NT2/D1 (cell line): ENCODE measurements at regions not wholly inside any gene's neighbourhood (a gene's known extent, or its start where the extent isn't known, plus 50 kb on each side); places are given as distances from the start of the nearest gene placed in this dataset.
"Not testable (repeated sequence)": the region's sequence is repeated elsewhere in the genome, so short reads cannot be mapped to it uniquely, and the experiment has no call there.

Experiments
- DNase-seq: peaks from one replicate; pipeline ENCODE4 v3.0.0-alpha.2; 2011; ENCODE audit warnings: low read depth, low spot score
- H3K27me3 ChIP-seq: 2 replicates; pipeline ENCODE4 v1.6.0; 2011; ENCODE audit warnings: mild to moderate bottlenecking; ENCODE audit not compliant: insufficient read length, insufficient read depth
- H3K36me3 ChIP-seq: 2 replicates; pipeline ENCODE4 v1.6.1; 2011; ENCODE audit warnings: mild to moderate bottlenecking, low read length, mixed read lengths; ENCODE audit not compliant: insufficient read depth, insufficient read length
- H3K4me1 ChIP-seq: 2 replicates; pipeline ENCODE4 v1.5.1; 2011; ENCODE audit not compliant: insufficient read depth, insufficient read length
- H3K4me3 ChIP-seq: 2 replicates; pipeline ENCODE4 v1.5.1; 2011; ENCODE audit warnings: low read depth; ENCODE audit not compliant: insufficient read length
- H3K9ac ChIP-seq: 2 replicates; pipeline ENCODE4 v1.6.0; 2011; ENCODE audit warnings: low read depth; ENCODE audit not compliant: insufficient read length
- H3K9me3 ChIP-seq: 2 replicates; pipeline ENCODE4 v1.5.1; 2011; ENCODE audit warnings: mild to moderate bottlenecking, low read length; ENCODE audit not compliant: insufficient read depth
- SUZ12 ChIP-seq: IDR thresholded peaks from 2 replicates; pipeline ENCODE4 v1.6.1; 2011; ENCODE audit not compliant: insufficient read length, insufficient read depth; ENCODE audit errors: extremely low read depth
- YY1 ChIP-seq: IDR thresholded peaks from 2 replicates; pipeline ENCODE4 v1.6.1; 2011; ENCODE audit not compliant: insufficient read length, insufficient read depth
- ZNF274 ChIP-seq: IDR thresholded peaks from 2 replicates; pipeline ENCODE4 v1.6.1; 2011; ENCODE audit warnings: mild to moderate bottlenecking, low read depth, low read length

DNA sequence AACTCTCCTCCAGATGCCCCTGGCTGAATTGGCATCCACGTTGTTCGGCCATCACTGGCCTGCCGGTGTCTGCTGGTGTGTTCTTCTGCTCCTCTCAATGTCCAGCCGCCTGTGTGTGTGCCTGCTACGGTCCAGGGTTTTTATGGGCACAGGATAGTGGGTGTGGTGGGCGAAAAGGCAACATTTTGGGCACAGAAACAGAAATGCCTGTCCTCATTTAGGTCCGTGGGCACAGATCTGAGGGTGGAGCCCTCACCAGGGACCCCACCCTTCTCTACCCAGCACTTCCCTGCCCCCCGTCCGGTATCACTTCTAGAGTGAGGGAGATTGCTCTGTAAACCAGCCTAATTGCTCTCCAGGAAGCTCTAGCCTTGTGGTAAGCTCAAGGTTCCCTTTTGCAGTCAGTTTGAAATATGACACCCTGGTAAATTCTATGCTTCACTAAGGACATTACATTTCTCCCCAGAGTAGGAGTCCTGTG lies 410.1 kb downstream of the MAT2B start:
- no peaks in the 10 kb centered on the region for H3K36me3 ChIP-seq
- no peaks in the 10 kb centered on the region for H3K27me3 ChIP-seq
- H3K9me3 ChIP-seq: peaks cover 6% of the 10 kb centered on the region; the same call in 1 of the 2 replicates
- no peak overlapping the region for H3K9ac ChIP-seq
- no peaks in the 10 kb centered on the region for H3K4me1 ChIP-seq
- DNase-seq: no peak
- H3K4me3 ChIP-seq: no peak overlapping the region
- TF ChIP-seq YY1: no peak
- no peak for TF ChIP-seq SUZ12

DNA sequence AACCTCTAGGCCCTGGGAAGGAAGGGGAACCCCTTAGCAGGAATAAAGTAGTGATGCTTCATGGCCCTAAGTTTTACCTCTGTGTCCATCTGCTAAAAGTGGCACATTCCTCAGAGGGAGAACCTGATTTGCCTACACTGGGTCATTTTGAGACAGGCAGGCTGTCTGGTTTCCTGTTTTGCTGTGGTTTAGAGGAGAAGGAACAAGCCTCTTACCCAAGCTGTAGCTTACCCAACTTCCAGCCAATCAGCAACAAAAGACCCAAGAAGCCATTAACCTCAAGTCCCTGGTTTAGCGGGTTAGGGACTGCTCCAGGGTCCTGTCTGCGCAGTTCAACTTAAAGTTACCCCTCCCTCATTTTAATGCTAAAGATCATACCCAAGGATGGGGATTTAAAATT lies 411.0 kb downstream of the MAT2B start:
- no peaks in the 10 kb centered on the region for H3K4me1 ChIP-seq
- peaks cover 8% of the 10 kb centered on the region; the same call in 1 of the 2 replicates for H3K9me3 ChIP-seq
- H3K4me3 ChIP-seq: no peak overlapping the region
- no peak for DNase-seq
- TF ChIP-seq SUZ12: no peak
- H3K27me3 ChIP-seq: no peaks in the 10 kb centered on the region
- no peaks in the 10 kb centered on the region for H3K36me3 ChIP-seq
- H3K9ac ChIP-seq: no peak overlapping the region

DNA sequence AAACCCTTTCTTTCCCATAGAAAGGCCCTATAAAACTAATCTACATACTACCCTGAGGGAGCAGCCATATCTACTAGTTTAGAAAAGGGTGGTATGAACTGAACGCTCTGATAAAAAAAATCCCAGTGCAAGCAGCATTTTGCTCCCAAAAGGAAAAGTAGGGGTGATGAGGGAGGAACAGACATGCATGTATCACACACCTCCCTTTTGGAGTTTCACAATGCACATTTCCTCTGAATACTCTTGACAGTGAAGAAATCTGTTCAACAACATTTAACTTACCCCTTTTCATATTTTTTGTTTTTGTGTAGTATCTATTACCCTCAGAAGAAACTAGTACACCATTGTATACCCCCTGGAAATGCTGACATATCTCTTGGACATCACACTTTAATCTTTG lies 411.4 kb downstream of the MAT2B start:
- Histone ChIP-seq H3K4me1 (no peaks in the 10 kb centered on the region), H3K36me3 (no peaks in the 10 kb centered on the region), H3K27me3 (no peaks in the 10 kb centered on the region), H3K4me3 (no peak overlapping the region), H3K9me3 (peaks cover 8% of the 10 kb centered on the region; the same call in 1 of the 2 replicates), H3K9ac (no peak overlapping the region)
- TF ChIP-seq SUZ12 (no peak), YY1 (no peak)
- no peak for DNase-seq

- DNase-seq: no peak
- H3K4me1 ChIP-seq: no peaks in the 10 kb centered on the region
- TF ChIP-seq YY1: no peak
- no peak for TF ChIP-seq SUZ12
- TF ChIP-seq ZNF274: no peak
- peaks cover 8% of the 10 kb centered on the region; the same call in 1 of the 2 replicates for H3K9me3 ChIP-seq
- no peaks in the 10 kb centered on the region for H3K27me3 ChIP-seq
- no peak overlapping the region for H3K9ac ChIP-seq
- H3K36me3 ChIP-seq: no peaks in the 10 kb centered on the region
- no peak overlapping the region for H3K4me3 ChIP-seq
Measured at GRCh38 chr5:163917747-163918146, 412.3 kb downstream of the MAT2B start.

- H3K27me3 ChIP-seq, H3K9me3 ChIP-seq, H3K4me1 ChIP-seq, H3K36me3 ChIP-seq, H3K4me3 ChIP-seq, H3K9ac ChIP-seq, DNase-seq: not testable (repeated sequence)
Measured at GRCh38 chr5:163934990-163935389, 429.6 kb downstream of the MAT2B start.

DNA sequence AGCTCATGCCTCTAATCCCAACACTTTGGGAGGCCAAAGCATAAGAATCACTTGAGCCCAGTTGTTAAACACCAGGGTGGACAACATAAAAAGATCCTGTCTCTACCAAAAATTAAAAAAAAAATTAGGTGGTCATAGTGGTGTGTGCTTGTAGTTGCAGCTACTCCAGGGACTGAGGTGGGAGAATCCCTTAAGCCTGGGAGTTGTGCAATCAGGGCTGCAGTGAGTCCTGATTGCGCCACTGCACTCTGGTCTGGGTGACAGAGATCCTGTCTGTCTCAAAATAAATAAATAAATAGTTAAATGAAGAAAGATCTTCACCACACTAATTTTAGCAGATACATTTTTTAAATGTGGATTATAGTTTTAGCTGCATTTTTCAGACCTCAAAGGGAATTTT lies 433.2 kb downstream of the MAT2B start:
- Histone ChIP-seq H3K27me3 (no peaks in the 10 kb centered on the region), H3K9ac (no peak overlapping the region), H3K36me3 (no peaks in the 10 kb centered on the region), H3K4me3 (no peak overlapping the region), H3K4me1 (no peaks in the 10 kb centered on the region), H3K9me3 (no peaks in the 10 kb centered on the region)
- TF ChIP-seq SUZ12 (no peak), YY1 (no peak), ZNF274 (no peak)
- DNase-seq: no peak

DNA sequence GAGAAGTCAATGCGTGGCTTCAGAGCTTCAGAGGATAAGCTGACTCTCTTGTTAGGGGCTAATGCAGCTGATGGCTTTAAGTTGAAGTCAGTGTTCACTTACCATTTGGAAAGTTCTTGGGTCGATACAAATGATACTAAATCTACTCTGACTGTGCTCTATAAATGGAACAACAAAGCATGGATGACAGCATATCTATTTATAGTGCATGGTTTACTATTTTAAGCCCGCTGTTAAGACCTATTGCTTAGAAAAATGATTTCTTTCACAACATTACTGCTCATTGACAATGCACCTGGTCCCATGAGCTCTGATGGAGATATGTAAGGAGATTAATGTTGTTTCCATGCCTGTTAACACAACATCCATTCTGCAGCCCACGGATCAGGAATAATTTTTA lies 435.7 kb downstream of the MAT2B start:
- TF ChIP-seq ZNF274 (no peak), SUZ12 (no peak), YY1 (no peak)
- no peaks in the 10 kb centered on the region for H3K4me1 ChIP-seq
- no peaks in the 10 kb centered on the region for H3K9me3 ChIP-seq
- H3K9ac ChIP-seq: no peak overlapping the region
- H3K4me3 ChIP-seq: no peak overlapping the region
- H3K27me3 ChIP-seq: no peaks in the 10 kb centered on the region
- DNase-seq: no peak
- H3K36me3 ChIP-seq: no peaks in the 10 kb centered on the region

- Histone ChIP-seq H3K4me1 (no peaks in the 10 kb centered on the region), H3K9me3 (no peaks in the 10 kb centered on the region), H3K36me3 (no peaks in the 10 kb centered on the region), H3K27me3 (no peaks in the 10 kb centered on the region), H3K4me3 (no peak overlapping the region), H3K9ac (no peak overlapping the region)
- TF ChIP-seq YY1 (no peak), SUZ12 (no peak), ZNF274 (no peak)
- no peak for DNase-seq
Measured at GRCh38 chr5:163943546-163943945, 438.1 kb downstream of the MAT2B start.
